Spleen (tissue), 7 donors: ENCODE measurements at regions not wholly inside any gene's neighbourhood (a gene's known extent, or its start where the extent isn't known, plus 50 kb on each side); places are given as distances from the start of the nearest gene placed in this dataset.

Experiments
- POLR2AphosphoS5 ChIP-seq, 3 donors: sonication (generic); formaldehyde crosslinking; IDR thresholded peaks; one replicate each; pipeline ENCODE4 v1.5.1; 2017; ENCODE audit warnings: antibody characterized with exemption in 3 of 3
- TF ChIP-seq, protein P1 (sequence below), 11 experiments: fragments of 200-600 bp in 7 of 11; fragments of 450-650 bp in 4 of 11; sonication (generic) in 4 of 11; IDR thresholded peaks in 8 of 11; conservative IDR thresholded peaks in 3 of 11; 1 replicate in 7 of 11; 2 replicates in 4 of 11; pipeline versions ENCODE4 v1.4.0 to v1.8.0; 2016 to 2021; ENCODE audit warnings: antibody characterized with exemption in 11 of 11, inconsistent platforms in 4 of 11, mild to moderate bottlenecking in 1 of 11
- donor health status: DM: no; HTN: no; CAD: no; lungs with moderate emphysema.
- donor health status: DM: no; HTN: no; CAD: no.
- donor health status: DM: no; HTN: no; CAD: no.

DNA sequence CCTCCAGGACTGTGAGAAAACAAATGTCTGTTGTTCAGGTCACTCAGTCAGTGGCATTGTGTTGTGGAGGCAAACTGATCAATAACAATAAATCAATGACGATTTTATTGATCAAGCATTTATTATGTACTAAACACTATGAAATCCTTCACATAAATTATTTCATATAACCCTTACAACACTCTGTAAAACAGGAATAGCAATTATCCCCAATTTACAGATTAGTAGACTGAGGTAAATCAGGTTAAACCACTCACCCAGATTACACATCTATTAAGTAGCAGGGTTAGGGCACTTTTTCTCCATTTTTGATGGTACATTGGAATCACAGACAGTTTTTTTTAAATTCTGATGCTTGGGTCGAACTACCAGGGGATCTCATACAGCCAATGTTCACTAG is 372.8 kb upstream of the MAF start:
- TF ChIP-seq, protein P1, sequence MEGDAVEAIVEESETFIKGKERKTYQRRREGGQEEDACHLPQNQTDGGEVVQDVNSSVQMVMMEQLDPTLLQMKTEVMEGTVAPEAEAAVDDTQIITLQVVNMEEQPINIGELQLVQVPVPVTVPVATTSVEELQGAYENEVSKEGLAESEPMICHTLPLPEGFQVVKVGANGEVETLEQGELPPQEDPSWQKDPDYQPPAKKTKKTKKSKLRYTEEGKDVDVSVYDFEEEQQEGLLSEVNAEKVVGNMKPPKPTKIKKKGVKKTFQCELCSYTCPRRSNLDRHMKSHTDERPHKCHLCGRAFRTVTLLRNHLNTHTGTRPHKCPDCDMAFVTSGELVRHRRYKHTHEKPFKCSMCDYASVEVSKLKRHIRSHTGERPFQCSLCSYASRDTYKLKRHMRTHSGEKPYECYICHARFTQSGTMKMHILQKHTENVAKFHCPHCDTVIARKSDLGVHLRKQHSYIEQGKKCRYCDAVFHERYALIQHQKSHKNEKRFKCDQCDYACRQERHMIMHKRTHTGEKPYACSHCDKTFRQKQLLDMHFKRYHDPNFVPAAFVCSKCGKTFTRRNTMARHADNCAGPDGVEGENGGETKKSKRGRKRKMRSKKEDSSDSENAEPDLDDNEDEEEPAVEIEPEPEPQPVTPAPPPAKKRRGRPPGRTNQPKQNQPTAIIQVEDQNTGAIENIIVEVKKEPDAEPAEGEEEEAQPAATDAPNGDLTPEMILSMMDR (IDR thresholded peaks at IDR 0.05 in 8 of 11, conservative IDR thresholded peaks at IDR 0.05 in 3 of 11): no peak
- TF ChIP-seq POLR2AphosphoS5 (IDR thresholded peaks at IDR 0.05): no peak
